Esophagus squamous epithelium (tissue), 4 donors: ENCODE measurements at regions not wholly inside any gene's neighbourhood (a gene's known extent, or its start where the extent isn't known, plus 50 kb on each side); places are given as distances from the start of the nearest gene placed in this dataset.

ENCODE experiments used
- POLR2A ChIP-seq, 4 donors: fragments of 450-650 bp; IDR thresholded peaks; one replicate each; pipeline ENCODE4 v1.6.1; 2017; ENCODE audit warnings: antibody characterized with exemption in 4 of 4, mild to moderate bottlenecking in 4 of 4, moderate library complexity in 3 of 4
- TF ChIP-seq, protein P1 (sequence below), 6 experiments: fragments of 450-650 bp in 4 of 6; fragments of 200-600 bp in 2 of 6; sonication (generic) in 2 of 6; IDR thresholded peaks; one replicate each; pipeline ENCODE4 v1.5.1; 2016 to 2019; ENCODE audit warnings: antibody characterized with exemption in 6 of 6, mild to moderate bottlenecking in 4 of 6, moderate library complexity in 4 of 6

DNA sequence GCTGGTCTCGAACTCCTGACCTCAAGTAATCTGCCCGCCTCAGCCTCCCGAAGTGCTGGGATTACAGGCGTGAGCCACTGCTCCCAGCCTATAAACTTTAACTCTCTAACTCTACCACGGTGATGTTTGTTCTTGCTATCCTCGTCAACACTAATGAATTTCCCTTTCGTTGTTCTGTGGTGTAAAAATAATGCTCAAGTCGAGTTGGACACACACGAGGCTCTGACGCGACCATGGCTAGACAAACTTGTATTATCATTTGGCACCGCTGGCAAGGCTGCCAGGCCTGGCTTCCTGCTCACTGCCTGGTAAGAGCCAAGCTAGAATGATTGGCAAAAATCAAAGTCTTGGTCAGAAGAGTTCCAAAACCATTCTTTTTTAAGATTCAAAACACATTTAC is 167.0 kb upstream of the KLF6 start:
- TF ChIP-seq, protein P1, sequence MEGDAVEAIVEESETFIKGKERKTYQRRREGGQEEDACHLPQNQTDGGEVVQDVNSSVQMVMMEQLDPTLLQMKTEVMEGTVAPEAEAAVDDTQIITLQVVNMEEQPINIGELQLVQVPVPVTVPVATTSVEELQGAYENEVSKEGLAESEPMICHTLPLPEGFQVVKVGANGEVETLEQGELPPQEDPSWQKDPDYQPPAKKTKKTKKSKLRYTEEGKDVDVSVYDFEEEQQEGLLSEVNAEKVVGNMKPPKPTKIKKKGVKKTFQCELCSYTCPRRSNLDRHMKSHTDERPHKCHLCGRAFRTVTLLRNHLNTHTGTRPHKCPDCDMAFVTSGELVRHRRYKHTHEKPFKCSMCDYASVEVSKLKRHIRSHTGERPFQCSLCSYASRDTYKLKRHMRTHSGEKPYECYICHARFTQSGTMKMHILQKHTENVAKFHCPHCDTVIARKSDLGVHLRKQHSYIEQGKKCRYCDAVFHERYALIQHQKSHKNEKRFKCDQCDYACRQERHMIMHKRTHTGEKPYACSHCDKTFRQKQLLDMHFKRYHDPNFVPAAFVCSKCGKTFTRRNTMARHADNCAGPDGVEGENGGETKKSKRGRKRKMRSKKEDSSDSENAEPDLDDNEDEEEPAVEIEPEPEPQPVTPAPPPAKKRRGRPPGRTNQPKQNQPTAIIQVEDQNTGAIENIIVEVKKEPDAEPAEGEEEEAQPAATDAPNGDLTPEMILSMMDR (IDR thresholded peaks at IDR 0.05), result no peak
- TF ChIP-seq POLR2A (IDR thresholded peaks at IDR 0.05), result no peak
